Loucy (cell line): ENCODE measurements at regions not wholly inside any gene's neighbourhood (a gene's known extent, or its start where the extent isn't known, plus 50 kb on each side); places are given as distances from the start of the nearest gene placed in this dataset.
"Not testable (repeated sequence)": the region's sequence is repeated elsewhere in the genome, so short reads cannot be mapped to it uniquely, and the experiment has no call there.

Source experiments
- EZH2phosphoT487 ChIP-seq: fragments of 200-600 bp; IDR thresholded peaks from 2 replicates; pipeline ENCODE4 v1.6.1; 2018; ENCODE audit warnings: antibody characterized with exemption, mild to moderate bottlenecking, moderate library complexity, borderline replicate concordance
- TF ChIP-seq, protein P1 (sequence below): fragments of 200-600 bp; sonication (generic); conservative IDR thresholded peaks from 2 replicates; pipeline ENCODE4 v1.5.1; 2014; ENCODE audit warnings: mild to moderate bottlenecking, antibody characterized with exemption, low read length

- TF ChIP-seq, protein P1, sequence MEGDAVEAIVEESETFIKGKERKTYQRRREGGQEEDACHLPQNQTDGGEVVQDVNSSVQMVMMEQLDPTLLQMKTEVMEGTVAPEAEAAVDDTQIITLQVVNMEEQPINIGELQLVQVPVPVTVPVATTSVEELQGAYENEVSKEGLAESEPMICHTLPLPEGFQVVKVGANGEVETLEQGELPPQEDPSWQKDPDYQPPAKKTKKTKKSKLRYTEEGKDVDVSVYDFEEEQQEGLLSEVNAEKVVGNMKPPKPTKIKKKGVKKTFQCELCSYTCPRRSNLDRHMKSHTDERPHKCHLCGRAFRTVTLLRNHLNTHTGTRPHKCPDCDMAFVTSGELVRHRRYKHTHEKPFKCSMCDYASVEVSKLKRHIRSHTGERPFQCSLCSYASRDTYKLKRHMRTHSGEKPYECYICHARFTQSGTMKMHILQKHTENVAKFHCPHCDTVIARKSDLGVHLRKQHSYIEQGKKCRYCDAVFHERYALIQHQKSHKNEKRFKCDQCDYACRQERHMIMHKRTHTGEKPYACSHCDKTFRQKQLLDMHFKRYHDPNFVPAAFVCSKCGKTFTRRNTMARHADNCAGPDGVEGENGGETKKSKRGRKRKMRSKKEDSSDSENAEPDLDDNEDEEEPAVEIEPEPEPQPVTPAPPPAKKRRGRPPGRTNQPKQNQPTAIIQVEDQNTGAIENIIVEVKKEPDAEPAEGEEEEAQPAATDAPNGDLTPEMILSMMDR, result not testable (repeated sequence)
- not testable (repeated sequence) for TF ChIP-seq EZH2phosphoT487
Observed at GRCh38 chr9:39809401-39810226, 454.1 kb downstream of the SPATA31A1 start.
